Loucy (cell line): ENCODE measurements at regions not wholly inside any gene's neighbourhood (a gene's known extent, or its start where the extent isn't known, plus 50 kb on each side); places are given as distances from the start of the nearest gene placed in this dataset.

ENCODE experiments used
- H2AFZ ChIP-seq: fragments of 200-600 bp; sonication (generic); 2 replicates; pipeline ENCODE4 v1.6.0; 2016; ENCODE audit warnings: antibody characterized with exemption, mild to moderate bottlenecking, low read length, moderate library complexity
- H3F3A ChIP-seq: fragments of 200-600 bp; 2 replicates; pipeline ENCODE4 v1.6.0; 2016; ENCODE audit warnings: antibody characterized with exemption, low read depth, mild to moderate bottlenecking
- H3K27me3 ChIP-seq: fragments of 200-600 bp; sonication (generic); 2 replicates; pipeline ENCODE4 v1.6.1; 2014; ENCODE audit warnings: low read length, mild to moderate bottlenecking; ENCODE audit not compliant: insufficient read depth, poor library complexity, severe bottlenecking
- H3K36me3 ChIP-seq: fragments of 200-600 bp; sonication (generic); 2 replicates; pipeline ENCODE4 v1.6.1; 2016; ENCODE audit warnings: low read length; ENCODE audit not compliant: insufficient read depth
- H3K4me1 ChIP-seq: fragments of 200-600 bp; sonication (generic); 2 replicates; pipeline ENCODE4 v1.5.1; 2014; ENCODE audit warnings: low read length, mild to moderate bottlenecking; ENCODE audit not compliant: insufficient read depth, poor library complexity, severe bottlenecking
- H3K4me2 ChIP-seq: fragments of 200-600 bp; sonication (generic); 2 replicates; pipeline ENCODE4 v1.6.0; 2014; ENCODE audit warnings: antibody characterized with exemption, low read length, low read depth, mild to moderate bottlenecking; ENCODE audit not compliant: poor library complexity, severe bottlenecking
- H3K4me3 ChIP-seq: fragments of 200-600 bp; sonication (generic); 2 replicates; pipeline ENCODE4 v1.5.1; 2014; ENCODE audit warnings: low read length, mild to moderate bottlenecking, mixed read lengths; ENCODE audit not compliant: poor library complexity, severe bottlenecking
- H3K79me2 ChIP-seq: fragments of 200-600 bp; sonication (generic); 2 replicates; pipeline ENCODE4 v1.6.1; 2014; ENCODE audit warnings: low read length; ENCODE audit not compliant: insufficient read depth
- H3K9ac ChIP-seq: fragments of 200-600 bp; sonication (generic); 2 replicates; pipeline ENCODE4 v1.6.0; 2014; ENCODE audit warnings: mild to moderate bottlenecking, low read depth, low read length, moderate library complexity; ENCODE audit not compliant: poor library complexity, severe bottlenecking
- H3K9me2 ChIP-seq: fragments of 200-600 bp; sonication (generic); replicated peaks from 2 replicates; pipeline ENCODE4 v1.6.1; 2016; ENCODE audit warnings: low read depth, low read length, mixed read lengths
- H3K9me3 ChIP-seq: fragments of 200-600 bp; sonication (generic); 2 replicates; pipeline ENCODE4 v1.6.1; 2014; ENCODE audit warnings: mild to moderate bottlenecking, antibody characterized with exemption, low read length, low read depth; ENCODE audit not compliant: insufficient read depth
- H4K20me1 ChIP-seq: fragments of 200-600 bp; sonication (generic); 2 replicates; pipeline ENCODE4 v1.6.0; 2014; ENCODE audit warnings: antibody characterized with exemption, low read length, mild to moderate bottlenecking; ENCODE audit not compliant: insufficient read depth, poor library complexity, severe bottlenecking
- CTCF ChIP-seq: fragments of 200-600 bp; sonication (generic); conservative IDR thresholded peaks from 2 replicates; pipeline ENCODE4 v1.5.1; 2014; ENCODE audit warnings: mild to moderate bottlenecking, antibody characterized with exemption, low read length
- EZH2phosphoT487 ChIP-seq: fragments of 200-600 bp; IDR thresholded peaks from 2 replicates; pipeline ENCODE4 v1.6.1; 2018; ENCODE audit warnings: antibody characterized with exemption, mild to moderate bottlenecking, moderate library complexity, borderline replicate concordance

- H3K36me3 ChIP-seq: no peaks in the 10 kb centered on the region
- no peak for TF ChIP-seq CTCF
- no peak for TF ChIP-seq EZH2phosphoT487
- no peaks in the 10 kb centered on the region for H4K20me1 ChIP-seq
- no peaks in the 10 kb centered on the region for H3F3A ChIP-seq
- H2AFZ ChIP-seq: no peak overlapping the region
- H3K4me2 ChIP-seq: no peak overlapping the region
- no peak overlapping the region for H3K4me3 ChIP-seq
- no peaks in the 10 kb centered on the region for H3K27me3 ChIP-seq
- no peaks in the 10 kb centered on the region for H3K79me2 ChIP-seq
- H3K9me3 ChIP-seq: no peaks in the 10 kb centered on the region
- H3K9ac ChIP-seq: no peak overlapping the region
- H3K9me2 ChIP-seq: no peaks in the 10 kb centered on the region
- no peaks in the 10 kb centered on the region for H3K4me1 ChIP-seq
Observed at GRCh38 chr7:125254566-125254965, 324.9 kb upstream of the POT1 start.

GRCh38 chr7:125253452-125254190 is 324.0 kb upstream of the POT1 start:
- Histone ChIP-seq H3K79me2 (no peaks in the 10 kb centered on the region), H3K36me3 (no peaks in the 10 kb centered on the region), H3K4me3 (no peak overlapping the region), H3K9me3 (no peaks in the 10 kb centered on the region), H3F3A (no peaks in the 10 kb centered on the region), H3K9ac (no peak overlapping the region), H4K20me1 (no peaks in the 10 kb centered on the region), H3K4me2 (no peak overlapping the region), H3K4me1 (no peaks in the 10 kb centered on the region), H2AFZ (no peak overlapping the region), H3K27me3 (no peaks in the 10 kb centered on the region), H3K9me2 (no peaks in the 10 kb centered on the region)
- no peak for TF ChIP-seq EZH2phosphoT487
- no peak for TF ChIP-seq CTCF

- no peaks in the 10 kb centered on the region for H3K79me2 ChIP-seq
- TF ChIP-seq CTCF (no peak), EZH2phosphoT487 (no peak)
- no peaks in the 10 kb centered on the region for H3K27me3 ChIP-seq
- H3F3A ChIP-seq: no peaks in the 10 kb centered on the region
- no peak overlapping the region for H2AFZ ChIP-seq
- H4K20me1 ChIP-seq: no peaks in the 10 kb centered on the region
- no peaks in the 10 kb centered on the region for H3K4me1 ChIP-seq
- H3K4me3 ChIP-seq: no peak overlapping the region
- H3K36me3 ChIP-seq: no peaks in the 10 kb centered on the region
- H3K4me2 ChIP-seq: no peak overlapping the region
- no peaks in the 10 kb centered on the region for H3K9me3 ChIP-seq
- H3K9ac ChIP-seq: no peak overlapping the region
- no peaks in the 10 kb centered on the region for H3K9me2 ChIP-seq
Observed at GRCh38 chr7:125247514-125248098, 318.0 kb upstream of the POT1 start.
